Astrocyte (in vitro differentiated cells and primary cell): ENCODE measurements at regions not wholly inside any gene's neighbourhood (a gene's known extent, or its start where the extent isn't known, plus 50 kb on each side); places are given as distances from the start of the nearest gene placed in this dataset.

Source experiments
- EZH2 ChIP-seq: IDR thresholded peaks from 2 replicates; pipeline ENCODE4 v1.6.1; 2012; ENCODE audit warnings: mild to moderate bottlenecking, low read length, inconsistent platforms; ENCODE audit not compliant: insufficient read depth
- TF ChIP-seq, protein P1 (sequence below): IDR thresholded peaks from 2 replicates; pipeline ENCODE4 v1.5.1; 2011; ENCODE audit warnings: low read depth, mild to moderate bottlenecking, inconsistent platforms, low read length, moderate library complexity; ENCODE audit not compliant: insufficient read depth

DNA sequence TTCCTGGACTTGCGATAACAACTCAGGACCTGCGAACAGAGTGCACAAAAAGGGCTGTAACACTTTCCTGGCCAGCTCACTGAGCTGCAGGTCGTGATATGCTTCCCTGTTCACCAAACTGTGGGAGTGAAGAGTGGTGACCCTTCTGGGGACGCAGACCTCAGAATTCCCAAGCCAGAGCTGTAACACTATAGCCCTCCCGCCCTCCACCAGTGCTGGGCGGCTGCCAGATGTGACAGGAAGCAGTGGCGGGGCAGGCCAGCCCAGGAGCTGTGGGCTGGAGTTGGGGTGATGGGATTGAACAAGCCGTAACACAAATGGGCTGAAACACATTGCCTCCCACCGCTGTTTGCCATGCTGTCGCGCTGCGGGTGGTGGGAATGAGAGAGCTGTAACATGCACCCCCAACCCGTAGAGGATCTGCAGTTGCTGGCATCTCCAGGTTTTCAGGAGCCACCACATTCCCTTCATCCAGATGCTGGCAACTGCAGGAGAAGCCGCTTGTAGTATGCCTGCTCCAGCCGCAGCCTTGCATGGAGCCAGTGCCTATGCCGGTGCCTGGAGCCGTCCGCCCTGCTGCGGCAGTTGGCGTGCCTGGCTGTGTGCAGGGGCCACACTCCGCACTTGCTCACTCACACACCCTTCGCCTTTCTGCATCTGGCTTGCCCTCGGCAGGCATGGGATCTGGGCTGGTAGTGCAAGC is 145.8 kb downstream of the GPCPD1 start:
- TF ChIP-seq, protein P1, sequence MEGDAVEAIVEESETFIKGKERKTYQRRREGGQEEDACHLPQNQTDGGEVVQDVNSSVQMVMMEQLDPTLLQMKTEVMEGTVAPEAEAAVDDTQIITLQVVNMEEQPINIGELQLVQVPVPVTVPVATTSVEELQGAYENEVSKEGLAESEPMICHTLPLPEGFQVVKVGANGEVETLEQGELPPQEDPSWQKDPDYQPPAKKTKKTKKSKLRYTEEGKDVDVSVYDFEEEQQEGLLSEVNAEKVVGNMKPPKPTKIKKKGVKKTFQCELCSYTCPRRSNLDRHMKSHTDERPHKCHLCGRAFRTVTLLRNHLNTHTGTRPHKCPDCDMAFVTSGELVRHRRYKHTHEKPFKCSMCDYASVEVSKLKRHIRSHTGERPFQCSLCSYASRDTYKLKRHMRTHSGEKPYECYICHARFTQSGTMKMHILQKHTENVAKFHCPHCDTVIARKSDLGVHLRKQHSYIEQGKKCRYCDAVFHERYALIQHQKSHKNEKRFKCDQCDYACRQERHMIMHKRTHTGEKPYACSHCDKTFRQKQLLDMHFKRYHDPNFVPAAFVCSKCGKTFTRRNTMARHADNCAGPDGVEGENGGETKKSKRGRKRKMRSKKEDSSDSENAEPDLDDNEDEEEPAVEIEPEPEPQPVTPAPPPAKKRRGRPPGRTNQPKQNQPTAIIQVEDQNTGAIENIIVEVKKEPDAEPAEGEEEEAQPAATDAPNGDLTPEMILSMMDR, result no peak
- no peak for TF ChIP-seq EZH2
